GM21786 (cell line): ENCODE measurements at regions not wholly inside any gene's neighbourhood (a gene's known extent, or its start where the extent isn't known, plus 50 kb on each side); places are given as distances from the start of the nearest gene placed in this dataset.
"Not testable (repeated sequence)": the region's sequence is repeated elsewhere in the genome, so short reads cannot be mapped to it uniquely, and the experiment has no call there.

Experiments used
- ATAC-seq: cut with Tn5 transposase; IDR thresholded peaks from one replicate; pipeline ENCODE4 v1.9.1; 2021; ENCODE audit not compliant: unreplicated experiment

DNA sequence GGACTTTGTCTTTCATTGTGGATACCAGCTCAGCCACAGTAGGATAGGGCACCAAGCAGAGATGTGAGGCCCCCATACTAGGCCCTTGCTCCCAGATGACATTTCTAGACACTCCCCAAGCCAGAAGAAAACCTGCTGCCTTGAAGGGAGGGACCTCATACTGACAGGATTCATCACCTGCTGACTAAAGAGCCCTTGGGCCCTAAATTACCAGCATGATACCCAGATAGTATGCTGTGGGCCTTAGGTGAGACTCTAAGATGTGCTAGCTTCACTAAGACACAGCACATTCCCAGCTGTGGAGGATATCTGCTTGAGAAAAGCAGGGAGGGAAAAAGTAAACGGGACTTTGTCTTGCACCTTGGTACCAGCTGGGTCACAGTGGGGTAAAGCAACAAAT is 324.0 kb downstream of the TBL1XR1 start:
- peak; percentile 3 for ATAC-seq

DNA sequence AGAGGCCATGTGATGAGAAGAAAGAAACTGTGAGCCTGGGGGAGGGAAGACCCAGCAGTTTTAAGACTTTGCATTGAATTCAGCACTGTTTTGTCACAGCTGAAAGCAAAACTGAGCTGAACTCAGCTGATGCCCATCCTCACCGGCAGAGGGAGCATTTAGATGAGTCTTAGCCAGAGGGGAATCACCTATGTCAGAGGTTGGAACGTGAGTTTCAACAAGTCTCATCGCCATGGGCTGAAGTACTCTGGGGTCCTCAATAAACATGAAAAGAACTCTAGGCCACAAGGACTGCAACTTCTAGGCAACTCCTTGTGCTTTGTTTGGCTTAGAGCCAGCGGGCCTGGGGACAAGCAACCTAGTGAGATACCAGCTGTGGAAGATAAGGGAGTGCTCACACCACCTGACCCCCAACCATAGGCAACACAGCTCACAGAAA is 324.5 kb downstream of the TBL1XR1 start:
- ATAC-seq = peak; percentile 98

DNA sequence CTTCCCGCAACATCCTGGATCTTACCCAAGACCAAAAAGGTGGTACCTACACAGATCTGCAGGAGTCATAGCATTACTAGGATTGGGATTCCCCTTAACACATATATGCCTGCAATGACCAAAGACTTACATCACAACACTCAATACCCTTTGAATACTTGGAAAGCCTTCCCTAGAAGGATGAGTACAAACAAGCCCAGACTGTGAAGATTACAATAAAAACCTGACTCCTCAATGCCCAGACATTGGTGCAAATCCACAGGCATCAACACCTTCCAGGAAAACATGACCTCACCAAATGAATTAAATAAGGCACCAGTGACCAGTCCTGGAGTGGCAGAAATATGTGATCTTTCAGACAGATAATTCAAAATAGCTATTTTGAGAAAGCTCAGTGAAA is 326.8 kb downstream of the TBL1XR1 start:
- no peak for ATAC-seq

DNA sequence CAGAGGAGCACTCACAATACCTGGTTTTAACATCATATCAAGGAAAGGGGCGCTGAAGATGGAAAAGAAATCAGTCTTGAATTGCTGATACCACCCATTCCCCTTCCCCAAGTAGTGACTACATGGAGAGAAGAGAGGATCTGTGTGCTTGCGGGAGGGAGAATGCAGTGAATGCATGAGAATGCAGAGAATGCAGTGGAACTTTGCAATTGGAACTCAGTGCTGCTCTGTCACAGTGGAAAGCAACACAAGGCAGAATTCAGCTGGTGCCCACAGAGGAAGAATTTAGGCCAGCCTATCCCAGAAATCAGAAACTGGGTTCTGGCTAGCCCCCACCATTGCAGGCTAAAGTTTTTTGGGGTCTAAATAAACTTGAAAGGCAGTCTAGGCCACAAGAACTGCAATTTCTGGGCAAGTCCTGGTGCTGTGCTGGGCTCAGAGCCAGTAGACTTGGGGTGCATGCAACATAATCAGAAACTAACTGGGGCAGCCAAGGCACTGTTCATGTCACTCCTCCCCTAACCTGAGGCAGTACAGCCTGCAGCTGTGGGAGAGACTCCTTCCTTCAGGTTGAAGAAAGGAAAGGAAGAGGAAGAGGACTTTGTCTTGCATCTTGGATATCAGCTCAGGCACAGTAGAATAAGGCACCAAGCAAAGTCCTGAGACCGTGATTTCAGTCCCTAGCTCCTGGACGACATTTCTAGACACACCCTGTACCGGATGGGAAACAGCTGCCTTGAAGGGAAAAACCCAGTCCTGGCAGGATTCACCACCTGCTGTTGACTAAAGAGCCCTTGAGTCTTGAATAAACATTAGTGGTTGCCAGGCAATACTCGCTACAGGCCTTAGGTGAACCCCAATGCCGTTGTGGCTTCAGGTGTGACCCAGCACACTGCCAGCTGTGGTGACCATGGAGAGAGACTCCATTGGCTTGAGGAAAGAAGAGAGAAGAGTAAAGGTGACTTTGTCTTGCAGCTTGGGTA is 329.3 kb downstream of the TBL1XR1 start:
- ATAC-seq = no peak

DNA sequence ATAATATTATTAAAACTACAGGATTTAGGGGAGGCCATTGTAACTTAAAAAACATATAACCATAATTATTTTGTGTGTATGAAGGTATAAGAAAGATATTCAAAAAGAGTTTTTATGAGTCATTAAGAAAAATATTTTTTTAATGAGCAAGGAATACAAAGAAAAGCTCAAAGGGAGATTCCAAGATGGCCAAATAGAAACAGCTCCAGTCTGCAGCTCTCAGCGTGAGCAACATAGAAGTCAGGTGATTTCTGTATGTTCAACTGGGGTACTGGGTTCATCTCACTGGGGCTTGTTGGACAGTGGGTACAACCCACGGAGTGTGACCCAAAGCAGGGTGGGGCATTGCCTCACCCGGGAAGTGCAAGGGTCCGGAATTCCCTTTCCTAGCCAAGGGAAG is 336.1 kb downstream of the TBL1XR1 start:
- ATAC-seq = no peak

DNA sequence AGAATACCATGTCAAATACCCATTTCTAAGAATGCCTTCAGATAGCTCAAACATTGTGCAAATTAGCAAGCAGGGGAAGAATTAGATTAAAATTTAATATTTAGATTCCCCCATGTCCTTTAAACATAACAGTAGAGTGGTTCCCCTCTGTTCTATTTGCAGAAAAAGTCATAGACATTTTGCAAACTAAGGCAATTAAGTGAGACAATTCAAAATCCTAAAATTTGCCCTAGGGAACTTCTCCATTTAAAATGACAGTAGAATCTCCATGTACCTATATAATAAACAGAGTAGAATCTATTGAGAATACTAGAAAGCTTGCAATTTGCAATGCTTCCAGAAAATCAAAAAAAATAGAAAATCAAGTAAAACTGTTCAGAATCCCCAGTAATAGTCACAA is 340.6 kb downstream of the TBL1XR1 start:
- ATAC-seq = no peak

DNA sequence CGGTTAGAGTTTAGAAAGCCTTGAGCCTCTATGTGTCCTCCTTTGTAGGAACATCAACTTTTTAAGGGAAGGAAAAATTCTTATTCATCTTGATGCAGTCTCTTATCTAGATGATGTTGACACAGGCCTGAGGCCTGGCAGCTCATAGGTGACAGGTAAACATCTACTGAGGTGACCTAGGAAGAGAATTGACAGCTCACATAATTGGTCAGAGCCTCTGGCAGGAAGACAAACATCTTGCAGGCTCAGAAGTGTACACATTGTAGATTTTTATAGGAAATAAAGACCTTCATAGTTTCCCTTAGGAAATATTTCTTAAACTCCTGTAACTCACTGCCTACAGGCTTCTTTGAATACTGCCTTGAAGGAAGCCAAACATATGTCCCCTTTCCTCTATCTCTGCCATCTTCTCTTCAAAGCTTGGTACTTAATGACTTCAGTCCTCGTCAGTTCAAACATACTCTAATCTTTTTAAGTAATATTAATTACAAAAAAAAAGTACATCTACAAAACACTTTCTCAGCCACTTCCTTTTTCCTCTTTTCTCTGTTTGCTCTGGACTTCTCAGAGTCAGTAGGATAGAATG is 341.3 kb downstream of the TBL1XR1 start:
- ATAC-seq = no peak

DNA sequence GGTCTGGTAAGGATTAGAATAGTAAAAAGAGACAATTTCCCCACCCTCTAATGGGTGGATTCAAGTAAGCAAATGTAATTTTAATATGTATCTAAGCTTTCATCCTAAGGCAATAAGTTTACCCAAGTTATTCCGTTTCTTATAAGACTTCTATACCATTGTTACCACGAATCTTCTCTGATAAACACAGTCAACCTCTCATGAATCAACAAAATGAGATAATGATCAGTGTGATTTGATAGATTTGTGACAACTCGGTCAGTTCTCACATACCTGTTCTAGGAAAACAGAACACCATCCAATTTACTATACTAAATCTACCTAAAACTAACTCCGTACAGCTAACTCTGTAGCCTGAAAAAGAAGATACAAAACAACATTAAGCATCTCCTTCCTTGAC is 342.1 kb downstream of the TBL1XR1 start:
- ATAC-seq = no peak

DNA sequence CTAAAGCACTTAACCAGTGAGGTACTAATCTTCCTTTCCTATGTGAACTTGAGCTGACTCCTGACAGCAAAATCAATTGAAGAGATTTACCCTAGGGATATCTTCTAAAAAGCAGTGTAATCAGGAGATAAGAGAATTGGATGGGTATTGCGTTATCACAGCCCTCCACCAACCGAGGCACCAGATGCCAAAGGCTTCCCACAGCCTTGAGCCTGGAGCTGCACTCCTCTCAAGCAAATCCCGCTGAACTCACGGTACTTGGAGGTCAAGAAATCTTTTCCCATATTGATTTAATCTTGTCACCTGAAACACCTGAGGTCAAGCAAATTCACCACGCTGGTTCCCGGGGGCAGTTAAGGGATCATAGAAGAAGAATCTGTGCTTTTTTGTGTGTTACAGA is 346.8 kb downstream of the TBL1XR1 start:
- no peak for ATAC-seq

DNA sequence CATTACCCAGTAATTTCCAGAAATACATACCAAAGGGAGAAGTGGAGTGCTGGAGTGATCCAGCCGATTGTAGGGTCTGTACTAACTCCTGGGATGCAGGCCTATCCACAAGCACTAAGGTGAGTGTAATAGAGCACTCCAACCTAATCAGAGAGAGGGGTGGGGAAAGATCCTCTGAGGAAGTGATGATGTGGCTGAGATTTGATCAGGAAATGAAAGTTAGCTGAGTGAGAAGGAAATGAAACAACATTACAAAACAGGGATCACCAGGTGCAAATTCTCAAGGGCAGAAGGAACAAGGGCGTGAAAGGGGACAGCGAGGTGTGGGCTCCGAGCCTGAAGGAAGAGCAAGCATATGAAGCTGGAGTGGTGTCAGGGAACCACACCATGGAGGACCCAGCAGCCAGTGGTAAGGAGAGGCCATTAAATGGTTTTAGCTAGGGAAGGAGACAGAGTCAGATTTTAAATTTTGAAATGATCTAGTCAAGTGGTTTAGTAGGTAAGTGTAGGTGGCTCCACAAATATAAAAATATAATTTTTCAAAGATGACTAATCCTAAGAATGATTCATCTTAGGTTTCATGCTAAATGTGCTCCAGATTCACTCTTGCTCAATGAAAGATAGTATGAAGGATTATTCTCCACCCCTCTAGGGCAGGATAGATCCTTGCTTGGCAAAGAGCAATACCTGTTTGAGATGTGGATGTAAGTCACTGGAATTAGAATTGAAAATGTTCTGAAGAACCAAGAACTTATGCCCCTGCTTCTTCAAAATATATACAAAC is 348.7 kb downstream of the TBL1XR1 start:
- no peak for ATAC-seq

DNA sequence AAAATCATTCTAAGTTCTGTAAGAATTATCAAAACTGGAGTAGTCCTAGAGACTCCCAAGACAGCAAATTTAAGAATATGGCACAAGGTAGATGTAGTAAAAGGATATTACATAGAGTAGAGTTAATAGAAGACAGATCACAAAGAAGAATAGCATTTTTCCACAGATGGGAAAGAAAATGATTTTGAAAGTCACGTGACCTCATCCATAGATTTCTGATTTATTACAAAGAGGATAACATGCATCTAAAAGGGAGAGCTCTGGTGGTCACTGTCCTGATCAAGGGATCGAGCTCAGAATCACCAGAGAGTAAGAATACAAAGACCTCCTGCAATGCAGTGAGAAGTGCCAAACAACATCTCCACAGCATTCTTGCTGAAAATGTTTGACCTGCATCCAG is 354.4 kb downstream of the TBL1XR1 start:
- no peak for ATAC-seq

DNA sequence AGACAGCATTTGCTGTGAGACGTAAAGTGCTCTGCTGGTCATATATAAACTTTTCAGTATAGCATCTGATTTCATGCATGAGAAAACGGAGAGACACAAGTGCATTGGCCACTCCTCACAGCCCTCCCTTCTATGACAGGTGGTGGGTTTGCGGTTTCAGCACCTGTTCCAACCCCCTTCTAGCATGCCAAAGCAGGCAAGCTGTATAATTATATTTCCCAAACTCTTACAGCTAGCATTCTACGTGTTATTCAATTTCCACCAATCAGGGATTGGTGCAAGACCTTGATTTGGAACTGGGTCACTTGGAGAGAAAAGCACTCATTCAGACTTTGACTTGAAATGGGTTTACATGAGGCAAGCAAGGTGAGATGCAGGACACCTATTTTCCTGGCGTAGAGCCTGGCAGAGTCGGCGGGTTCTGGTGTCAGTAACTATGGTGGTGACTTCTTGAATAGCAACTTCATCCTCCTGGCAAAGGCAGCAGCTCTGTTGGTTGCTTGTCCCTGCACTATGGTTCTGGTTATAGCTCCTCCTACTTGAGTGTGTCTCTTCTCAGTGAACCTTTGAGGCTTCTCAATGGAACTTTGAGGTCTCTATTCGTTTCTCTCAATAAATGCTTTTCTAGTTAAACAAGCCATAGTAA is 356.5 kb downstream of the TBL1XR1 start:
- no peak for ATAC-seq

DNA sequence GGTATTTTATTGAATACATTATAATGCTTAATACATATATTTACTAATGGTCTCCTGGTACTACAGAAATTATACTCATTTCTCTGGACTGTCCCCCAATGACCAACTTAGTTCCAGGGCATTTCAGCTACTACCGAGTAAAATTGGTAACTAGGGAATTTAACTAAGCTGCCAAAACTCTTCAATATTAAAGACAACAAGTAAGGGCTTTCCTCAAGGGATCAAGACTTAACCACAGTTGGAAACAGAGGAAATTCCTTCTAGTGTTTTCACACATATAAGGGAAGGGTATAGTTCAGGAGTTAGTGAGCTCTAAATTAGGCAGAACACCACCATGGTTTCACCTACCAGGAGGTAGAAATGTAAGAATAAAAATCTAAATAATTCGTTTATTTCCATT is 357.4 kb downstream of the TBL1XR1 start:
- no peak for ATAC-seq

DNA sequence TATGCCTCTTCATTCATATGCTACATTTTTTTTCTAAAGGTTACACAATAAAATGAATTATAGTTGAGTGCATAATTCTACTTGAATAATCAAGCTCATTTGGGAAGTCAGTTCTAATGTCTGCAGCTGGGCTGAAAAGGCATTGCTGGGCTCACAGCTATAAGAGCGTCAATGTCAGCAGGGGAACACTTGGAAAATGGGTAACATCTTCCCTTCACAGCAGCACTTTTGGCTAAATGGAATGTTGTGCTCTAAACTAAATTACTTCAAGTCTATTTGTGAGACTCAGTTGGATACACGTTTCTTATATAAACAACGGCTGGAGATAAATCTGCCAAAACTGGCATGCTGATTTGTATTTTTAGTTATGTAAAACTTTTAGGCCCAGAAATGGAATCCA is 357.8 kb downstream of the TBL1XR1 start:
- no peak for ATAC-seq

DNA sequence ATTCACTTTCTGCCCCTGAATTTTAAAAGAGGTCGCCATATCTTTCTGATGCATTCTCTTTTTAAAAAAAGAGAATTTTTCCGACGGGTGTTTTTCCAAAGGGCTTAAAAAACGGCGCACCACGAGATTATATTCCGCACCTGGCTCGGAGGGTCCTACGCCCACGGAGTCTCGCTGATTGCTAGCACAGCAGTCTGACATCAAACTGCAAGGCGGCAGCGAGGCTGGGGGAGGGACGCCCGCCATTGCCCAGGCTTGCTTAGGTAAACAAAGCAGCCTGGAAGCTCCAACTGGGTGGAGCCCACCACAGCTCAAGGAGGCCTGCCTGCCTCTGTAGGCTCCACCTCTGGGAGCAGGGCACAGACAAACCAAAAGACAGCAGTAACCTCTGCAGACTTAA is 370.0 kb downstream of the TBL1XR1 start:
- ATAC-seq = not testable (repeated sequence)

DNA sequence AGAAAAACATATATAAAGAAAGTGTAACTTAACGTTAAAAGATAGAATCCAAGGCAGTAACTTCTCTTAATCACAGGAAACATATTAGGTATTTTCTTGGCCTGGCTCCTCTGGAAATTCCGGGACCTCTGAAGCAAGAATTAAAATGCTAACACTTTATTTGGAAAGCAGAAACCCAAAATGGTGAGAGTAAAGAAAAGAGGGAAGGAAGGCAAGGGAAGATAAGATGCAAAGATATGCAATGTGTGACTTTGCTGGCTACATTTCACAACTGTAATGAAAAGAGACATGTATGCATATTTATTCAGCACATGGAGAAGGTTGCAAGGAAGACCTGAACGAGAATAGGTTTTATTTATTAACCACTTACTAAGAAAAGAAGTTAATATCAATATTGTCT is 372.5 kb downstream of the TBL1XR1 start:
- ATAC-seq = no peak

DNA sequence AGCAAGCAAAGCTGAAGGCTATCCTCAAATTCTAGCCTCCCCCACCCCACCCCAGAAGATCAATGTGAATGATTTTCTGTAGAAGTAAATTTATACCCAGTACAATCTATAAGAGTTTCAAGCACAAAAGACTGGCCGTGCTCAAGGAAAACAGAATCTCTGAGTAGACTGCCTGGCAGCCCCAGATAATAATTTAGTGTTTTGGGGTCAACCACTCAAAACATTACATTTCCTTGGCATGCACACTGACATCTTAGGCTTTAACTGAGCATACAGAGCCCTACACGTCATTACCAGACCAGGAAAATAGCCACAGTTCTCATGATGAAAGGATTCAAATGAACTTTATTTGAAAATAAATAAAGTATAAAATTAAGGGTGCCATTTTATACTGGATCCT is 376.5 kb downstream of the TBL1XR1 start:
- no peak for ATAC-seq

DNA sequence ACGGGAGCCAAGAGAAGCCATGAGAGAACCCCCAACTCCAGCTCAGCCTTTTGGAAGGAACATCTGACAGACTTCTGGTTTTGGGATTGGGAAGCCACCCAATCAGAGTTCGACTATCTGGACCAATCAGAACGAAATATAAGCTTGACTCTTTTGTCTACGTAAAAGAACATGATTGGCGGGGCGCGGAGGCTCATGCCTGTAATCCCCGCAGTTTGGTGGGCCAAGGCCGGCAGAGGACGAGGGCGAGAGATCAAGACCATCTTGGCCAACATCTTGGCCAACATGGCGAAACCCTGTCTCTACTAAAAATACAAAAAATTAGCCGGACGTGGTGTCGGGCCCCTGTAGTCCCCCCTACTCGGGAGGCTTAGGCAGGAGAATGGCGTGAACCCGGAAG is 380.3 kb downstream of the TBL1XR1 start:
- no peak for ATAC-seq

DNA sequence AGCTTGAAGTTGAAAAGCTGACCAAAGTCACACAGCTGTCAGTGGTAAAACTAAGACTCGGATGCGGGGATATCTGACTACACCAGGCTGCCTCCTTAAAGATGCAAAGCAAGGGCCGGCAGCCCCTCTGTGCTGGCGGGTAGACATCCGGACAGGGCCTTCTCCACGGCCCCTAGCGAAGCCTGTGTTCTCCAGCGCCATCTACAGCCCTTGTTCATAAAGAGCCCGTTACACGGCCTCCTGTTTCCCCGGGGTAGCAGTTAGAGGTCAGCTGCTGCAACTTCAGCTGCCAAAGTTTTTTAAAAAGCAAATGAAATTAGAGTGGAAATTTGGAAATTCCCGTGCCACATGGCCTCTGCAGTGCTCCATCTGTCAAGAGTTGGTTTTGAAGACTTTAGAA is 383.0 kb downstream of the TBL1XR1 start:
- peak; percentile 98 for ATAC-seq

DNA sequence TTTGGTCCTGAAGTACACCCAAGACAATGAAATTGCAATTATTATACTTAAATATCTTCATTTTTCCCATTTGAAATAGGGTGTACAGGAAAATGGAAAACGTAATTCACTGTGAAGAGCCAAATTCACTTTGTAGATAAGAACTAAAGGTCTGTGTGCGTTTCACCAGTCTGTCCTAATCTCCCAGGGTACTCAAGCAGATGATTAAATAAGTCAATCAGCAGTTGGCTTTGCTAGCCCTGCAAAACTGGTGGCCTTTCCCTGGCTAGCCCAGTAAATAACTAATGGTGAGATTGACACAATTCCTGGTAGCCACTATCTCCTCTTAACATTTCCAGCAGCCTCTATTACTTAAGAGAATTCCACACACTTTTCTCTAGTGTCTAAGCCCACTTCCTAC is 389.3 kb downstream of the TBL1XR1 start:
- ATAC-seq = no peak

DNA sequence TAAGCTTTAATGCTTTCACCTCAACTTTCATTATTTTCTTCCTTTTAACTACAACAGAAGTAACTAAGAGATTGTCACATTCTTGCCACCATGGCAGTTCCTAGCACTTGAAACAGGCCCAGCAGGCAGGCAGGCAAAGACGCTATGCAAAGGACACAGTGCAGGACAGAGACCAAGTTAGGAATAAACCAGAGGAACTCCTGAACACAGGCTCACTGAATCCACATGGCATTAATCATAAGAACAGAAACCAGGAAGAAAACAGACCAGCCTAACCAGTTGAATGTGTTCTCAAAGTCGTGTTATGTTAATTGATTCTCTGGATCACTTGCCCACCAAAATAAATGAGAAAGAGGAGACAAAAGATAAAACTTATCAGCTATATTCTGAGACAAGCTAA is 397.6 kb downstream of the TBL1XR1 start:
- ATAC-seq = no peak
